HepG2 (cell line): ENCODE measurements at regions not wholly inside any gene's neighbourhood (a gene's known extent, or its start where the extent isn't known, plus 50 kb on each side); places are given as distances from the start of the nearest gene placed in this dataset.
A peak's percentile ranks its signal among the peaks of the same experiment; 100 is the strongest.

ENCODE experiments used
- ATAC-seq: fragments of 200-7000 bp; cut with Tn5 transposase; 3 replicates; pipeline ENCODE4 v1.9.1; 2020; ENCODE audit warnings: mild to moderate bottlenecking, moderate library complexity
- BruUV-seq: library from RNA; stranded (reverse); fragments of 400-500 nt; replicated peaks from 2 replicates; lab custom pipeline; 2021; lab: Mats Ljungman, UMichigan
- CTCF ChIA-PET: fragments of 300-600 bp; formaldehyde crosslinking; extraction: SDS; loops from one replicate; lab custom pipeline; 2021; ENCODE audit warnings: low total read pairs, inconsistent platforms, low intra/inter-chr PET ratio; lab: Yijun Ruan, JAX
- POLR2A ChIA-PET: fragments of 350-600 bp; sonication (Branson Sonifier 250); formaldehyde crosslinking; loops from one replicate; lab custom pipeline; 2020; ENCODE audit warnings: antibody characterized with exemption, inconsistent platforms; lab: Yijun Ruan, JAX
- DNase-seq: peaks from one replicate; pipeline ENCODE4 v3.0.0-alpha.2; 2015; ENCODE audit warnings: low spot score
- FAIRE-seq: peaks from 3 replicates; lab custom pipeline; 2011; peaks lifted over from hg19 to GRCh38; lab: Jason Lieb, UNC
- H2AFZ ChIP-seq: one replicate; pipeline ENCODE4 v1.6.1; 2011; ENCODE audit warnings: low read length, inconsistent platforms
- H3K27ac ChIP-seq: fragments of 300-600 bp; 3 replicates; pipeline ENCODE4 v1.8.0; 2011; ENCODE audit warnings: mixed run types, mild to moderate bottlenecking, mixed read lengths, low read length, inconsistent platforms; ENCODE audit not compliant: insufficient read depth; ENCODE audit errors: extremely low read length
- H3K27me3 ChIP-seq, 2 experiments: fragments of 200-600 bp in 1 of 2; 2 replicates in 1 of 2; 3 replicates in 1 of 2; pipeline versions ENCODE4 v1.6.0 to v1.8.0; 2011; ENCODE audit warnings: low read length in 2 of 2, mild to moderate bottlenecking in 2 of 2, moderate library complexity in 2 of 2, inconsistent platforms in 1 of 2; ENCODE audit not compliant: insufficient read depth in 2 of 2, control insufficient read depth in 1 of 2
- H3K36me3 ChIP-seq, 2 experiments: fragments of 200-600 bp in 1 of 2; replicated peaks in 1 of 2; 2 replicates in 1 of 2; 3 replicates in 1 of 2; pipeline versions ENCODE4 v1.5.1 to v1.8.0; 2011; ENCODE audit warnings: low read length in 2 of 2, inconsistent platforms in 1 of 2; ENCODE audit not compliant: insufficient read depth in 2 of 2, control insufficient read depth in 1 of 2
- H3K4me1 ChIP-seq: 2 replicates; pipeline ENCODE4 v1.5.1; 2012; ENCODE audit warnings: low read length, inconsistent platforms; ENCODE audit not compliant: insufficient read depth
- H3K4me2 ChIP-seq: 2 replicates; pipeline ENCODE4 v1.6.0; 2011; ENCODE audit warnings: low read depth, low read length, inconsistent platforms
- H3K4me3 ChIP-seq, 3 experiments: fragments of 200-600 bp in 1 of 3; sonication (generic), shearing (Covaris generic) in 1 of 3; replicated peaks in 1 of 3; 2 replicates each; pipeline ENCODE4 v1.5.1; 2011 to 2016; ENCODE audit warnings: low read length in 3 of 3, inconsistent platforms in 2 of 3, low read depth in 2 of 3, mild to moderate bottlenecking in 2 of 3, control low read depth in 1 of 3, mixed read lengths in 1 of 3; ENCODE audit not compliant: insufficient read depth in 1 of 3
- H3K79me2 ChIP-seq: one replicate; pipeline ENCODE4 v1.6.1; 2011; ENCODE audit warnings: low read length, inconsistent platforms; ENCODE audit not compliant: insufficient read depth
- H3K9ac ChIP-seq: 2 replicates; pipeline ENCODE4 v1.6.0; 2011; ENCODE audit warnings: mild to moderate bottlenecking, low read depth, low read length, inconsistent platforms; ENCODE audit not compliant: insufficient read depth
- H3K9me3 ChIP-seq: 2 replicates; pipeline ENCODE4 v1.5.1; 2012; ENCODE audit warnings: mild to moderate bottlenecking, low read length
- H4K20me1 ChIP-seq: 2 replicates; pipeline ENCODE4 v1.6.0; 2011; ENCODE audit warnings: inconsistent platforms, mild to moderate bottlenecking, low read length, moderate library complexity; ENCODE audit not compliant: insufficient read depth
- DDIT3 ChIP-seq: sonication (generic); formaldehyde crosslinking; IDR thresholded peaks from 2 replicates; pipeline ENCODE4 v1.4.0; 2020; ENCODE audit warnings: mild to moderate bottlenecking, missing genetic modification reagents
- ISL2 ChIP-seq: sonication (generic); formaldehyde crosslinking; IDR thresholded peaks from 2 replicates; pipeline ENCODE4 v1.5.0; 2020; ENCODE audit warnings: missing genetic modification reagents
- POLR2AphosphoS2 ChIP-seq: IDR thresholded peaks from 2 replicates; pipeline ENCODE4 v1.6.1; 2011; ENCODE audit warnings: low read depth, low read length, improper control_type of control experiment
- PRMT3 ChIP-seq: sonication (generic); formaldehyde crosslinking; IDR thresholded peaks from 2 replicates; pipeline ENCODE4 v1.8.1; 2022; ENCODE audit warnings: low read depth, mild to moderate bottlenecking, moderate library complexity, missing genetic modification reagents, borderline replicate concordance
- RCOR2 ChIP-seq: IDR thresholded peaks from 2 replicates; pipeline ENCODE4 v1.6.1; 2016; ENCODE audit warnings: missing biosample characterization, missing genetic modification reagents
- TRAFD1 ChIP-seq: sonication (generic); formaldehyde crosslinking; IDR thresholded peaks from 2 replicates; pipeline ENCODE4 v1.5.1; 2020; ENCODE audit warnings: missing genetic modification reagents, mild to moderate bottlenecking, borderline replicate concordance
- ZFP62 ChIP-seq: sonication (generic); formaldehyde crosslinking; IDR thresholded peaks from 2 replicates; pipeline ENCODE4 v1.4.0; 2020; ENCODE audit warnings: missing genetic modification reagents
- ZNF124 ChIP-seq: sonication (generic); formaldehyde crosslinking; IDR thresholded peaks from 2 replicates; pipeline ENCODE4 v1.4.0; 2020; ENCODE audit warnings: missing genetic modification reagents
- ZNF30 ChIP-seq: sonication (generic); formaldehyde crosslinking; IDR thresholded peaks from 2 replicates; pipeline ENCODE4 v1.5.0; 2020; ENCODE audit warnings: mild to moderate bottlenecking, missing genetic modification reagents
- ZNF326 ChIP-seq: sonication (generic); formaldehyde crosslinking; IDR thresholded peaks from 2 replicates; pipeline ENCODE4 v1.4.0; 2020; ENCODE audit warnings: missing genetic modification reagents, borderline replicate concordance
- ZNF354B ChIP-seq: sonication (generic); formaldehyde crosslinking; IDR thresholded peaks from 2 replicates; pipeline ENCODE4 v1.8.0; 2022; ENCODE audit warnings: mild to moderate bottlenecking, missing genetic modification reagents
- ZNF451 ChIP-seq: sonication (generic); formaldehyde crosslinking; IDR thresholded peaks from 2 replicates; pipeline ENCODE4 v1.5.0; 2020; ENCODE audit warnings: mild to moderate bottlenecking, missing genetic modification reagents
- ZNF563 ChIP-seq: sonication (generic); formaldehyde crosslinking; IDR thresholded peaks from 2 replicates; pipeline ENCODE4 v1.8.0; 2022; ENCODE audit warnings: mild to moderate bottlenecking, moderate library complexity, missing genetic modification reagents
- ZNF605 ChIP-seq: sonication (generic); formaldehyde crosslinking; IDR thresholded peaks from 2 replicates; pipeline ENCODE4 v1.8.0; 2022; ENCODE audit warnings: mild to moderate bottlenecking, missing genetic modification reagents
- ZNF772 ChIP-seq: sonication (generic); formaldehyde crosslinking; IDR thresholded peaks from 2 replicates; pipeline ENCODE4 v1.5.0; 2020; ENCODE audit warnings: mild to moderate bottlenecking, missing genetic modification reagents
- ZNF781 ChIP-seq: sonication (generic); formaldehyde crosslinking; IDR thresholded peaks from 2 replicates; pipeline ENCODE4 v1.5.1; 2020; ENCODE audit warnings: borderline replicate concordance, mild to moderate bottlenecking, missing genetic modification reagents; ENCODE audit errors: not compliant biosample characterization
- WGBS: methylation state at CpG from one replicate; pipeline ENCODE4 v1.1.6; 2017; ENCODE audit warnings: low lambda C conversion rate; 5-methylcytosine and 5-hydroxymethylcytosine counted together
- in situ Hi-C: cut with HindIII; loops from 2 replicates; pipeline ENCODE4 v1.10.0; 2017; ENCODE audit warnings: low pct_unique_long_range_greater_than_20kb; ENCODE audit not compliant: extremely low pct_ligation_motif_present
- intact Hi-C: fragments of 100-400 bp; cut with micrococcal nuclease; formaldehyde crosslinking; loops from one replicate; pipeline ENCODE4 v1.10.0; 2022; ENCODE audit not compliant: unreplicated experiment
- TF ChIP-seq, protein P1 (sequence below): sonication (generic); formaldehyde crosslinking; IDR thresholded peaks from 2 replicates; pipeline ENCODE4 v1.4.0; 2020; ENCODE audit warnings: missing genetic modification reagents, low read depth, mild to moderate bottlenecking, borderline replicate concordance

- ChIA-PET CTCF (no interaction called here), POLR2A (no interaction called here)
- intact Hi-C loops = no loop called here
Observed at GRCh38 chr21:39064325-39065012, 118.8 kb downstream of the PSMG1 start.

GRCh38 chr21:39063517-39063916, 119.7 kb downstream of the PSMG1 start:
- Histone ChIP-seq H3K4me2 (no peak overlapping the region), H3K27ac (no peak overlapping the region), H3K79me2 (no peaks in the 10 kb centered on the region), H4K20me1 (no peaks in the 10 kb centered on the region), H3K9ac (no peak overlapping the region), H3K36me3 (no peaks in the 10 kb centered on the region), H3K9me3 (peaks cover 11% of the 10 kb centered on the region), H3K4me3 (no peak overlapping the region), H3K4me1 (peaks cover 16% of the 10 kb centered on the region), H2AFZ (no peak overlapping the region), H3K27me3 (no peaks in the 10 kb centered on the region)
- no peak for DNase-seq
- POLR2A ChIA-PET = no interaction called here
- in situ Hi-C loops = no loop called here
- no TSS peak for BruUV-seq
- CTCF ChIA-PET = no interaction called here
- ATAC-seq = no peak
- intact Hi-C loops = no loop called here
- no peak for FAIRE-seq
- TF ChIP-seq TRAFD1 (CRISPR knock-in tag) (no peak), ZNF772 (CRISPR knock-in tag) (no peak), ZNF563 (CRISPR knock-in tag) (no peak), POLR2AphosphoS2 (no peak), ISL2 (no peak), ZNF30 (CRISPR knock-in tag) (no peak), DDIT3 (CRISPR knock-in tag) (no peak), ZNF124 (CRISPR knock-in tag) (no peak), ZNF354B (CRISPR knock-in tag) (no peak), ZNF451 (no peak), RCOR2 (CRISPR knock-in tag) (no peak), ZFP62 (CRISPR knock-in tag) (no peak), PRMT3 (no peak), ZNF326 (CRISPR knock-in tag) (no peak)
- TF ChIP-seq, protein P1, sequence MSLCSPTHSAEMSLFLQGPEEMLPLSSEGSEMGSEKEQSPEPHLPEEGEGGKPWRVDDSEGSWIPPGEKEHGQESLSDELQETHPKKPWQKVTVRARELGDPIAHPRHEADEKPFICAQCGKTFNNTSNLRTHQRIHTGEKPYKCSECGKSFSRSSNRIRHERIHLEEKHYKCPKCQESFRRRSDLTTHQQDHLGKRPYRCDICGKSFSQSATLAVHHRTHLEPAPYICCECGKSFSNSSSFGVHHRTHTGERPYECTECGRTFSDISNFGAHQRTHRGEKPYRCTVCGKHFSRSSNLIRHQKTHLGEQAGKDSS (CRISPR knock-in tag) = no peak

More at GRCh38 chr21:39064325-39065012, 118.8 kb downstream of the PSMG1 start:
- Histone ChIP-seq H3K36me3 (no peaks in the 10 kb centered on the region), H3K9ac (no peak overlapping the region)
- TF ChIP-seq ZNF781 (no peak), ZNF605 (CRISPR knock-in tag) (peak; percentile 98)
- TF ChIP-seq, all 625 proteins: peak for 1
- peaks cover 16% of the 10 kb centered on the region for H3K4me1 ChIP-seq
- no peak for FAIRE-seq
- H4K20me1 ChIP-seq = no peaks in the 10 kb centered on the region
- in situ Hi-C loops = no loop called here
- no peak overlapping the region for H3K4me2 ChIP-seq
- peaks cover 11% of the 10 kb centered on the region for H3K9me3 ChIP-seq
- no peaks in the 10 kb centered on the region for H3K79me2 ChIP-seq
- no peak for DNase-seq
- WGBS = 87% methylated on average over 4 of the region's 5 CpGs
- no peak for ATAC-seq
- H3K4me3 ChIP-seq = no peak overlapping the region
- no peak overlapping the region for H2AFZ ChIP-seq
- no peak overlapping the region for H3K27ac ChIP-seq
- no TSS peak for BruUV-seq
- no peaks in the 10 kb centered on the region for H3K27me3 ChIP-seq
